Panc1 (cell line): ENCODE measurements at regions not wholly inside any gene's neighbourhood (a gene's known extent, or its start where the extent isn't known, plus 50 kb on each side); places are given as distances from the start of the nearest gene placed in this dataset.

Experiments
- CTCF ChIP-seq: fragments of 450-650 bp; IDR thresholded peaks from 2 replicates; pipeline ENCODE4 v1.5.1; 2017; ENCODE audit warnings: mild to moderate bottlenecking
- POLR2AphosphoS5 ChIP-seq: IDR thresholded peaks from 2 replicates; pipeline ENCODE4 v1.6.1; 2012; ENCODE audit warnings: mild to moderate bottlenecking, low read depth, low read length, moderate library complexity
- REST ChIP-seq, 2 experiments: IDR thresholded peaks; 2 replicates each; pipeline ENCODE4 v1.6.1; 2011 to 2012; ENCODE audit warnings: low read depth in 2 of 2, control low read depth in 1 of 2, low read length in 1 of 2, mild to moderate bottlenecking in 1 of 2, moderate library complexity in 1 of 2; ENCODE audit not compliant: insufficient read depth in 1 of 2
- SIN3A ChIP-seq: IDR thresholded peaks from 2 replicates; pipeline ENCODE4 v1.6.1; 2012; ENCODE audit warnings: low read depth, mild to moderate bottlenecking, low read length, moderate library complexity, borderline replicate concordance; ENCODE audit not compliant: insufficient read depth
- TCF7L2 ChIP-seq: IDR thresholded peaks from 2 replicates; pipeline ENCODE4 v1.6.1; 2011; ENCODE audit warnings: mild to moderate bottlenecking, low read depth, low read length, inconsistent platforms

DNA sequence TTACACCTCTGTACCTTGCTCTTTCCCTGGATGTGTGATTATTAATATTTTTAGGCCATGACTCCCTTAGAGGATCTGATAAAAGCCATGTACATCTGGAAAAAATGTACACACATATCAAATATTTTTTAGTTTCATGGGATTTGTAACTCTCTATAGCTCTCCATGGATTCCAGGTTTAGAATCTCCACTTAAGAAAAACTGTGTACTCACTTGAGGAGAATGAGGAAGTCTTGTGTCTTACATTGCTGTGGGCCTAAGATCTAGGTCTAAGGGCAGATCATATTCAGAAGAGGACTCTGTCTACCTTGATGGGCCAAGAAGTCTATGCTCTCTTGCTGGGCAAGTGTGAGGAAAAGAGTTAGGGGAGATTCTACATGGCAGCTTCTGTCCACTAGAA, 98.0 kb downstream of the RRAGB start:
- TF ChIP-seq CTCF: no peak
- no peak for TF ChIP-seq REST (IDR thresholded peaks at IDR 0.05; ENCODE audit: insufficient read depth in 1 of 2, low read depth in 2 of 2, low read length in 1 of 2)
- no peak for TF ChIP-seq POLR2AphosphoS5
- no peak for TF ChIP-seq TCF7L2
- no peak for TF ChIP-seq SIN3A
